Progenitor cell of endocrine pancreas (in vitro differentiated cells): ENCODE measurements at regions not wholly inside any gene's neighbourhood (a gene's known extent, or its start where the extent isn't known, plus 50 kb on each side); places are given as distances from the start of the nearest gene placed in this dataset.

Experiments
- DNase-seq: peaks from one replicate; pipeline ENCODE4 v3.0.0; 2021; ENCODE audit warnings: low spot score; ENCODE audit not compliant: unreplicated experiment
- H3K27ac Mint-ChIP-seq: 2 replicates; pipeline ENCODE4 v1.8.0; 2021; ENCODE audit warnings: mild to moderate bottlenecking, moderate library complexity, mixed read lengths
- H3K27me3 Mint-ChIP-seq: 2 replicates; pipeline ENCODE4 v1.8.0; 2021; ENCODE audit warnings: mixed read lengths
- H3K36me3 Mint-ChIP-seq: 2 replicates; pipeline ENCODE4 v1.8.0; 2022; ENCODE audit warnings: mixed read lengths; ENCODE audit not compliant: insufficient read depth
- H3K4me1 Mint-ChIP-seq: 2 replicates; pipeline ENCODE4 v1.8.0; 2021; ENCODE audit warnings: low read depth, mixed read lengths
- H3K4me3 Mint-ChIP-seq: 2 replicates; pipeline ENCODE4 v1.8.0; 2021; ENCODE audit warnings: low read depth, mild to moderate bottlenecking, moderate library complexity, mixed read lengths
- H3K9me3 Mint-ChIP-seq: 2 replicates; pipeline ENCODE4 v1.8.0; 2021; ENCODE audit warnings: low read depth, mixed read lengths
- CTCF ChIP-seq: fragments of 200-600 bp; sonication (generic); IDR thresholded peaks from one replicate; pipeline ENCODE4 v1.5.0; 2021; ENCODE audit warnings: antibody characterized with exemption, mild to moderate bottlenecking; ENCODE audit not compliant: unreplicated experiment

- Mint-ChIP-seq H3K9me3 (peaks cover under 1% of the 10 kb centered on the region), H3K4me1 (peaks cover 19% of the 10 kb centered on the region), H3K27ac (no peak overlapping the region), H3K27me3 (peaks cover 3% of the 10 kb centered on the region), H3K4me3 (no peak overlapping the region), H3K36me3 (no peaks in the 10 kb centered on the region)
- TF ChIP-seq CTCF: no peak
- DNase-seq: no peak
These were observed 87.6 kb upstream of the LINC01488 start for GRCh38 chr11:69393865-69394233.

GRCh38 chr11:69394234-69394868, 87.1 kb upstream of the LINC01488 start:
- Mint-ChIP-seq H3K4me1 (peaks cover 20% of the 10 kb centered on the region), H3K36me3 (no peaks in the 10 kb centered on the region), H3K27ac (no peak overlapping the region), H3K27me3 (peaks cover 3% of the 10 kb centered on the region), H3K4me3 (no peak overlapping the region), H3K9me3 (no peaks in the 10 kb centered on the region)
- DNase-seq: no peak
- no peak for TF ChIP-seq CTCF

- Mint-ChIP-seq H3K27me3 (peaks cover 3% of the 10 kb centered on the region), H3K36me3 (no peaks in the 10 kb centered on the region)
- no peak for TF ChIP-seq CTCF
These were observed 86.6 kb upstream of the LINC01488 start for GRCh38 chr11:69394869-69395246.

GRCh38 chr11:69395287-69395686, 86.2 kb upstream of the LINC01488 start:
- peaks cover 19% of the 10 kb centered on the region for H3K4me1 Mint-ChIP-seq
- H3K27ac Mint-ChIP-seq: no peak overlapping the region
- peaks cover 3% of the 10 kb centered on the region for H3K27me3 Mint-ChIP-seq
- no peaks in the 10 kb centered on the region for H3K9me3 Mint-ChIP-seq
- DNase-seq: no peak
- TF ChIP-seq CTCF: no peak
- H3K4me3 Mint-ChIP-seq: no peak overlapping the region
- H3K36me3 Mint-ChIP-seq: no peaks in the 10 kb centered on the region

More at GRCh38 chr11:69394869-69395246, 86.6 kb upstream of the LINC01488 start:
- DNase-seq: no peak
- H3K4me1 Mint-ChIP-seq: peaks cover 20% of the 10 kb centered on the region
- no peak overlapping the region for H3K27ac Mint-ChIP-seq
- H3K4me3 Mint-ChIP-seq: no peak overlapping the region
- no peaks in the 10 kb centered on the region for H3K9me3 Mint-ChIP-seq

- Mint-ChIP-seq H3K4me1 (peaks cover 14% of the 10 kb centered on the region), H3K27ac (no peak overlapping the region), H3K36me3 (no peaks in the 10 kb centered on the region), H3K27me3 (no peaks in the 10 kb centered on the region), H3K9me3 (no peaks in the 10 kb centered on the region), H3K4me3 (no peak overlapping the region)
- TF ChIP-seq CTCF: no peak
- no peak for DNase-seq
These were observed 85.2 kb upstream of the LINC01488 start for GRCh38 chr11:69396051-69396947.
